MG63 (cell line): ENCODE measurements at regions not wholly inside any gene's neighbourhood (a gene's known extent, or its start where the extent isn't known, plus 50 kb on each side); places are given as distances from the start of the nearest gene placed in this dataset.

Source experiments
- DNase-seq: peaks from one replicate; pipeline ENCODE4 v3.0.0-alpha.2; 2020
- H3K27me3 ChIP-seq: fragments of 250-450 bp; sonication (Bioruptor Pico); 2 replicates; pipeline ENCODE4 v1.5.1; 2020; ENCODE audit warnings: mild to moderate bottlenecking, moderate library complexity
- H3K36me3 ChIP-seq: fragments of 250-450 bp; sonication (Bioruptor Pico); 2 replicates; pipeline ENCODE4 v1.5.1; 2020; ENCODE audit warnings: mild to moderate bottlenecking, moderate library complexity
- H3K4me3 ChIP-seq: fragments of 250-450 bp; sonication (Bioruptor Pico); 2 replicates; pipeline ENCODE4 v1.5.1; 2020; ENCODE audit warnings: mild to moderate bottlenecking, moderate library complexity
- H3K9me3 ChIP-seq: fragments of 250-450 bp; sonication (Bioruptor Pico); 2 replicates; pipeline ENCODE4 v1.5.1; 2020; ENCODE audit warnings: mild to moderate bottlenecking, moderate library complexity

DNA sequence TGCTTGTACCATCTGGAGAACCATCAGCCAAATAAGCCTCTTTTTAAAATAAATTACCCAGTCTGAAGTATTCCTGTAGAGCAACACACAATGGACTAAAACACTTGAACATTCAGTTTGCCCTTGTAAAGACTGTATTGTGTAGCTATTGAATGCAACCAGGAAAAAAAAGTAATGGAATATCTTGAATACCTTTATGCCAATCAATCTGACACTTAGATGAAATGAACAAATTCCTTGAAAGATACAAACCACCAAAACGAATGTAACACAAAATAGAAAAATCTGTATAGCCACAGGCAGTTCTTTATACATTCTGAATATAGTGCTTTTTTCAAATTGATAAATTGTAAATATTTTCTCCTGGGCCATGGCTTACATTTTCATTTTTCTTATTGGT lies 63.3 kb upstream of the KCNJ16 start:
- no peaks in the 10 kb centered on the region for H3K36me3 ChIP-seq
- DNase-seq = no peak
- H3K27me3 ChIP-seq = no peaks in the 10 kb centered on the region
- no peak overlapping the region for H3K4me3 ChIP-seq
- 0 out of 2 replicates have a peak, but pooled peaks cover 2% of the 10 kb centered on the region for H3K9me3 ChIP-seq

DNA sequence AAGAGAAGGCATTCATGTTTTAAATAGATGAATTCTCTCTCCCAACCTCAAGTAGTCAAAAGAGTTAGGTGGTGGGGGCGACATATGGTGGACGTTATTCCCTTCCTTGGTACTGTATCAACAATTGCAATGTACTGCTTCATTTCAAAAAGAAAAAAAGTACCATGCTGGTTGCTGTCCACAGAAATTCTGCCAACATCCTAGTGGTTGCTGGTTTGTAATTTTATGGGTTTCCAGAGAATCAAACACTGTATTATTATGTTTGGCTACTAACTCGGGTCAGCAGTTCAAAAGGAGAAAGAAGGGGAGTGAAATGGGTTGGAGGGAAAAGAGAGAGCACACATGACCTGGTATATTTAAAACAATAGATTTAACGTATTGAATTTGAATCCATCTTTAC lies 61.1 kb upstream of the KCNJ16 start:
- Histone ChIP-seq H3K4me3 (no peak overlapping the region), H3K27me3 (no peaks in the 10 kb centered on the region), H3K9me3 (0 out of 2 replicates have a peak, but pooled peaks cover 2% of the 10 kb centered on the region), H3K36me3 (no peaks in the 10 kb centered on the region)
- no peak for DNase-seq

DNA sequence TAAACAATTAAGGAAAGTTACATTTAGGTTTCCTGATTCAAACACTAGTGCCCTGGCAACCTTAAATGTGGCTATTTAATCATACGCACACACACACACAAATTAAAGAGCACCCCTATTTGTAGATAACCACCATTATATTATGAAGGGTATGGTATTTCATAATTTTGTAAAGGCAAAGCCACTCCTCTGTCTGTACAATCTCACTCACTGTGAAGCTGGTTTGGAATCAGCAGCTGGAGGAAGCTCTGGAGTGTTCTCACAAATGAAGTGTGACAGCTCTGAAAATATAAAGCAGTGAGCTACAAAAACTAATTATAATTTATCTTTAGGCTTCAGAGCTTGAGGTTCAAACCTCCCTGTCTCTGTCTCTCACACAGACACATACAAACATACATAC lies 57.9 kb upstream of the KCNJ16 start:
- no peaks in the 10 kb centered on the region for H3K36me3 ChIP-seq
- no peaks in the 10 kb centered on the region for H3K27me3 ChIP-seq
- no peak for DNase-seq
- 0 out of 2 replicates have a peak, but pooled peaks cover 2% of the 10 kb centered on the region for H3K9me3 ChIP-seq
- H3K4me3 ChIP-seq = no peak overlapping the region

DNA sequence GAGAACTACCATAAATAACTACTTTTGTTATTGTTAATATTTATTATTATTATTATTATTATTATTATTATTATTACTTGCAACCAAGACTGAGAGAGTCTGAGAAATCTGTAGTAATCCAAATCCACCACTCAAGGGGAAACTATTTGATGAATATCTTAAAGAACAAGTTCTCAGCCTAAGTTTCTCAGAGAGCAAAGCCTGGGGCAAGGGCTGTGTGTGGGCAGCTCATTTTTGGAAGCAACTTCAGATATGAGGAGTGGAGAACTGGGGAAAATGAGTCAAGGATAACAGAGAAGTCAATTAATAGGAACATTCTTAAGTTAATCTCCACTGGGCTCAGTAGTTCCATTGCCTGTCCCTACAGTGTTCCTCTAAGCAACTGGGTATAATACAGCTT lies 57.1 kb upstream of the KCNJ16 start:
- DNase-seq = no peak
- Histone ChIP-seq H3K4me3 (no peak overlapping the region), H3K27me3 (no peaks in the 10 kb centered on the region), H3K36me3 (no peaks in the 10 kb centered on the region), H3K9me3 (no peaks in the 10 kb centered on the region)

DNA sequence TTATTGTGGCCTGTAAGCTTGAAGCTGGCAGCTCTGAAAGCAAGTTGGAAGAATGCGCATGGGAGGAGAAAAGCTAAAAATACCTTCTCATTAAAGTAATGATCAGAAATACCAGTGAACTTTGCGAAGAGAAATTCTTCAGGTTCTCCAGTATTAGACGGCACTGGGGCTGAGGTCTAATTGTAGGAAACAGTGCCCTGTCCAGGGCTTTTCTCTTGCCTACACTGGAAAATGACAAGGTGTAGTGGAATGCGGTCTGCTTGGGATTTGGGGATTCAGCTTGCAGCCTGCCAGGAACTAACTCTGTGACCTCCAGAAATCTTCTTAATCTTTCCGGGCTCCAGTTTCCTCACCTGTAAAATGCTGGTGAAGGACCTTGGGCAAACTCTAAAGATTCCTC lies 53.3 kb upstream of the KCNJ16 start:
- Histone ChIP-seq H3K9me3 (peaks cover 4% of the 10 kb centered on the region; the same call in 1 of the 2 replicates), H3K36me3 (no peaks in the 10 kb centered on the region), H3K27me3 (no peaks in the 10 kb centered on the region), H3K4me3 (no peak overlapping the region)
- DNase-seq = no peak

DNA sequence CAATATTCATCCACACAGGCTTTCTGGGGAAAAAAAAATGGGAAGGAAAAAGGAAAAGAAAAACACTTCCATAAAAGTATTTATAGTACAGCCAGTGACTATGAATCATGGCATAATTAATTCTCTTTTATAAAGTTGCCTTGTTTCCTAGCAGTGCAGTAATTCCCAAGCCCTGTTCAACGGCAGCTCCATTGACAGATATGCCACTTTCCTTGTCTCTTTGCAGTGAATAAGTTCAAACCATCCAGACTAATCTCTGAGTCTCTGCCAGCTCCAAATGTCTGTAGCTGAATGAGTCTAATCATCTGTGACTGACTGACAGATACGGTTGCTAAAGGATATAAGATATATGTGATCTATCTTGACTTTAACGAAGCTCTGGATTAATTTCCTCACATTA lies 52.9 kb upstream of the KCNJ16 start:
- no peak overlapping the region for H3K4me3 ChIP-seq
- H3K27me3 ChIP-seq = no peaks in the 10 kb centered on the region
- H3K9me3 ChIP-seq = peaks cover 6% of the 10 kb centered on the region; the same call in 1 of the 2 replicates
- no peak for DNase-seq
- H3K36me3 ChIP-seq = no peaks in the 10 kb centered on the region

DNA sequence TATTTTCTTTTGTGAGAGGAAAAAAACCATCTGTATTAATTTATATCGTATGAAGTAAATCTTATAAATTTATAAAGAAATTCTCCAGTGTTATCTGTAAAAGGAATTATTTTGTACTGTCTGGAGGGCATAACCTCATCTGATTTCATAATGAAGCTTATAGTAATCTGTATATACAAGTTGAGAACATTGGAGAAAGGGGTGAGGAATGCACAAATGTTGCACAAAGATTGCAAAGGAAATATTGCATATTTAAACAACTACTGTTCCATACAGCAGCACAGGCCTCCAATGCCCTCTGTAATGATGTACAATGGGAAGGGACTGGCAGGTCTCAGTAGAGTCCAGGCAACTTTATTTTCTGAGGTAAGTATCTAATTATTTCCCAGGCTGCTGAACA lies 50.8 kb upstream of the KCNJ16 start:
- Histone ChIP-seq H3K4me3 (no peak overlapping the region), H3K9me3 (peaks cover 6% of the 10 kb centered on the region; the same call in 1 of the 2 replicates), H3K27me3 (no peaks in the 10 kb centered on the region), H3K36me3 (no peaks in the 10 kb centered on the region)
- no peak for DNase-seq
